Gastrocnemius medialis (tissue), 4 donors: ENCODE measurements at regions not wholly inside any gene's neighbourhood (a gene's known extent, or its start where the extent isn't known, plus 50 kb on each side); places are given as distances from the start of the nearest gene placed in this dataset.

Source experiments
- POLR2A ChIP-seq, 2 donors: fragments of 450-650 bp; IDR thresholded peaks; one replicate each; pipeline ENCODE4 v1.6.1; 2017; ENCODE audit warnings: antibody characterized with exemption in 2 of 2, mild to moderate bottlenecking in 2 of 2, moderate library complexity in 2 of 2
- TF ChIP-seq, protein P1 (sequence below), 5 experiments: fragments of 450-650 bp in 3 of 5; fragments of 200-600 bp in 2 of 5; sonication (generic) in 2 of 5; IDR thresholded peaks in 4 of 5; conservative IDR thresholded peaks in 1 of 5; 1 replicate in 4 of 5; 2 replicates in 1 of 5; pipeline ENCODE4 v1.5.1; 2016 to 2019; ENCODE audit warnings: antibody characterized with exemption in 5 of 5, mild to moderate bottlenecking in 3 of 5, moderate library complexity in 3 of 5

DNA sequence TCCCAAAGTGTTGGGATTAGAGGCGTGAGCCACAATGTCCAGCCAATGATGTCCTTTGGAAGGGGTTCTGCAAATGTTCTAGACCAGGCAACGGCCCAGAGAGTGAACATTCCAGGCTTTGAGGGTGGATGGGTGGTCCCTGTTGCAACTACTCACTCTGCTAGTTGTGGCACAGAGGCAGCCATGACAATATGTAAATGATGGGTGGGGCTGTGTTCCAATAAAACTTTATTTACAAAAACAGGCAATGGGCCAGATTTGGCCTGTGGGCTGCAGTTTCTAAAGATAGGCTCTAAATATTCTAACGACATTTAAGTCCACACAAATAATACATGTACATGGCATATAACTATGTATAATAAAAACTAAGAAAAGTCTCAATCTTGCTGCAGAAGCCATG lies 276.3 kb downstream of the CTTN start:
- TF ChIP-seq, protein P1, sequence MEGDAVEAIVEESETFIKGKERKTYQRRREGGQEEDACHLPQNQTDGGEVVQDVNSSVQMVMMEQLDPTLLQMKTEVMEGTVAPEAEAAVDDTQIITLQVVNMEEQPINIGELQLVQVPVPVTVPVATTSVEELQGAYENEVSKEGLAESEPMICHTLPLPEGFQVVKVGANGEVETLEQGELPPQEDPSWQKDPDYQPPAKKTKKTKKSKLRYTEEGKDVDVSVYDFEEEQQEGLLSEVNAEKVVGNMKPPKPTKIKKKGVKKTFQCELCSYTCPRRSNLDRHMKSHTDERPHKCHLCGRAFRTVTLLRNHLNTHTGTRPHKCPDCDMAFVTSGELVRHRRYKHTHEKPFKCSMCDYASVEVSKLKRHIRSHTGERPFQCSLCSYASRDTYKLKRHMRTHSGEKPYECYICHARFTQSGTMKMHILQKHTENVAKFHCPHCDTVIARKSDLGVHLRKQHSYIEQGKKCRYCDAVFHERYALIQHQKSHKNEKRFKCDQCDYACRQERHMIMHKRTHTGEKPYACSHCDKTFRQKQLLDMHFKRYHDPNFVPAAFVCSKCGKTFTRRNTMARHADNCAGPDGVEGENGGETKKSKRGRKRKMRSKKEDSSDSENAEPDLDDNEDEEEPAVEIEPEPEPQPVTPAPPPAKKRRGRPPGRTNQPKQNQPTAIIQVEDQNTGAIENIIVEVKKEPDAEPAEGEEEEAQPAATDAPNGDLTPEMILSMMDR (IDR thresholded peaks at IDR 0.05 in 4 of 5, conservative IDR thresholded peaks at IDR 0.05 in 1 of 5), result no peak
- no peak for TF ChIP-seq POLR2A (IDR thresholded peaks at IDR 0.05)
